ENCODE measurements at regions not wholly inside any gene's neighbourhood (a gene's known extent, or its start where the extent isn't known, plus 50 kb on each side); places are given as distances from the start of the nearest gene placed in this dataset.

DNA sequence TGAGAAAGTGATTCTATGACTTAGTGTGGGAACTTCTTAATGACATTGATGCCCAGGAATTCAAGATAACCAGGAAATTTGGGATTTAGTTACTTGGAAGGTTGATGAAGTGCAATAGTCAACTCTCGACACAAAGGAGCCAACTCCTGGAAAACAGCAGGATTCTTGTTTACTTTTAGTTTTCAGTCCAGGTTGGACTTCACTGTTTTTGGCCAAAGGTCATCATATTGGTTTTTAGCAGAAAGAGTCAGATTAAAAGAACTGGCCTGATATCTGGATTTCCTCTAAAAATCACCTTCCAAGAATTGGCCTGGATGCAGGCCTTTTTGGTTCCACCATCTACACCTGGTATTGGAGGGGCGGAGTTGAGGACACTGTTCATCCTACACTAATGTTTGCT is 60.1 kb upstream of the SALL1 start:
- in situ Hi-C loops (cut with HindIII; ENCODE audit: low pct_unique_long_range_greater_than_20kb, low sequenced_read_pairs) = no loop called here

DNA sequence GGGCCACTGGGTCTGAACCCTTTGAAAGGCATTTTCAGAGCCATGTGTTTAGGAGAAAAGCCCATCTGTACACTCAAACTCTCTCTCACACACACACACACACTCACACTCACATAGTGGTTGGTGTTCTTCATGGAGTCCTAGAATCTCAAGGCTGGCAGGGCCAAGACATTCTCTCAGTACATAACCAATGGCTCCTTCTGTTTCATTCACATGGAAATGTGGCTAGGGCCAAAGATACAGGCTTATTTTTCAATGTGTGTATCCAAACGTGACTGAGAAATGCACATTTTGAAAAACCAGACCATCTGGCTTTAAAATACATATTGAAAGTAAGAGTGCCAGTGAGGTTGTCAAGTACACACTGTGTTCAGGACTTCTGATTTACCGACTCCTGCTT is 59.0 kb upstream of the SALL1 start:
- in situ Hi-C loops (cut with HindIII; ENCODE audit: low pct_unique_long_range_greater_than_20kb, low sequenced_read_pairs) = no loop called here

More for the DNA sequence above, 60.1 kb upstream of the SALL1 start:
- DNase-seq (ENCODE audit: low read depth) = no peak

DNA sequence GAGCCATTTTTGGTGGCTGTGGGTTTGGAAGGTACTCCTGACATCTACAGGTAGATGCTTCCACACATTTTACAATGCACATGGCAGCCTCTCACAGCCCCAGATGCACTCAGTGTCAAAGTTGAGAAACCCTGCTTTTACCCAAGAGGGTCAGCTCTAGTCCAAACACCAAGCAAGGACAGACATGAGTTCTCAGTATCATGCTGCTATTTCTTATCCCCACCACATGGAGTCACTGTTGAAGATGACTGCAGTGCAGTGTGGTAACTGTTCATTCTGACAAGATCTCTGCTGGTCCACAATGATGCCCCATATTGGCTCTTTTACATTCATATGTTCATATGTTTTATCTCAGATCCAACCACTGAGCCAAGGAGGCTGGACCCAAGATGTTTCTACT is 50.5 kb upstream of the SALL1 start:
- in situ Hi-C loops (cut with HindIII; ENCODE audit: low pct_unique_long_range_greater_than_20kb, low sequenced_read_pairs) = no loop called here
- DNase-seq (ENCODE audit: low read depth) = no peak

More for the DNA sequence above, 59.0 kb upstream of the SALL1 start:
- DNase-seq (ENCODE audit: low read depth) = no peak
